RKO (cell line): ENCODE measurements at regions not wholly inside any gene's neighbourhood (a gene's known extent, or its start where the extent isn't known, plus 50 kb on each side); places are given as distances from the start of the nearest gene placed in this dataset.
A peak's percentile ranks its signal among the peaks of the same experiment; 100 is the strongest.
"Not testable (repeated sequence)": the region's sequence is repeated elsewhere in the genome, so short reads cannot be mapped to it uniquely, and the experiment has no call there.

Experiments used
- DNase-seq: peaks from one replicate; pipeline ENCODE4 v3.0.0-alpha.2; 2016; ENCODE audit warnings: low spot score

GRCh38 chrX:65971151-65971550 lies 68.7 kb downstream of the VSIG4 start:
- DNase-seq, result no peak

- not testable (repeated sequence) for DNase-seq
These were observed 72.7 kb downstream of the VSIG4 start for GRCh38 chrX:65967159-65967558.

GRCh38 chrX:65961714-65962113 lies 78.2 kb downstream of the VSIG4 start:
- no peak for DNase-seq

- DNase-seq, result no peak
These were observed 91.8 kb downstream of the VSIG4 start for GRCh38 chrX:65948103-65948502.

- no peak for DNase-seq
These were observed 98.1 kb downstream of the VSIG4 start for GRCh38 chrX:65941775-65942174.

DNA sequence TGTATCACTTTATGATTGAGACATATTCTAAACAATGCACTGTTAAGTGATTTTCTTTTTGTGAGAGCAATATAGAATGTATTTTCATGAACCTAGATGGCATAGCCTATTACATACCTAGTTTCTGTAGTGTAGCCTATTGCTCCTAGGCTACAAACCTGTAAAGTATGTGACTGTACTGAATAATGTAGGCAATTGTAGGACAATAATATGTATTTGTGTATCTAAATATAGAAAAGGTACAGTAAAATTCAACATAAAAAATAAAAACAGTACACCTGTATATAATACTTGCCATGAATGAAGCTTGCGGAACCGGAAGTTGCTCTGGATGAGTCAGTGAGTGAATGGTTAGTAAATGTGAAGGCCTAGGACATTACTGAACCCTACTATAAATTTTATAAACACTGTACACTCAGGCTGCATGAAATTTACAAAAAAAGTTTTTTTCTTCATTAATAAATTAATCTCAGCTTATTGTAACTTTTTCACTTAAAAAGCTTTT lies 106.7 kb downstream of the VSIG4 start:
- no peak for DNase-seq

DNA sequence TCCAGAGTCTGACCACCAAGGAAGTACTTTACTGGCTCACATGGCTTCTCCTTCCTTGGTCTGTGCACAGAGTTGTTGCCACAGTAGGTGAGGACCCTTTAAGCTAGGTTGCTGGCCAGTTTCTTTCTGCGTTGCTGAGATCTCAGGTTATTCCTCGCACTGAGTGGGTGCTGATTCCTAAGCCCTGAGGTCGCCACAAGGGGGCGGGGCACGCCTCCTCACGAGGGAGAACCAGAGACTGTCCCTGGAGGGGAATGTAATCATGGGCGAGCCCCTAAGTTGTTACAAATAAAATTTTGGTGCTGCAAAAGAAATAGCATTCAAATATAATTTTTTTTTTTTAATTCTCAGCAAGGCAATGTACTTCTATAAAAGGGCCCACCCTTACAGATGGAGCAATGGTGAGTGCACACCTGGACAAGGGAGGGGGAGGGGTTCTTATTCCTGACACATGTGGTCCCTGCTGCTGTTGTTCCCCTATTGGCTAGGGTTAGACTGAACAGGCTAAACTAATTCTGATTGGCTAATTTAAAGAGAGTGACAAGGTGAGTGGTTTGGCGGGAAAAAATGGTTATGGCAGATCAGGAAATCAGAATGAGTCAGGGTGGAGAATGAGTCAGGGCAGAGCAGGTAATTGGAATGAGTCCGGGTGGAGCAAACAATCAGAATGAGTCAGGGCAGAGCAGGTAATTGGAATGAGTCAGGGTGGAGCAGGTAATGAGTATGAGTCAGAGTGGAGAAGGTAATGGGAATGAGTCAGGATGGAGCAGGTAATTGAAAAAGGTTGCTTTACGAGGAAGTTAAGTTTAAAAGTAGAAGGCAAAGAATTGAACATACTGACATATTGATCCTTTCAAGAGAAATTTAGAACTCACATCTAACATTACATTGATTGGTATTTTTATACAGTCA lies 107.5 kb downstream of the VSIG4 start:
- peak; percentile 32 for DNase-seq

GRCh38 chrX:65928522-65928921 lies 111.4 kb downstream of the VSIG4 start:
- DNase-seq, result no peak

DNA sequence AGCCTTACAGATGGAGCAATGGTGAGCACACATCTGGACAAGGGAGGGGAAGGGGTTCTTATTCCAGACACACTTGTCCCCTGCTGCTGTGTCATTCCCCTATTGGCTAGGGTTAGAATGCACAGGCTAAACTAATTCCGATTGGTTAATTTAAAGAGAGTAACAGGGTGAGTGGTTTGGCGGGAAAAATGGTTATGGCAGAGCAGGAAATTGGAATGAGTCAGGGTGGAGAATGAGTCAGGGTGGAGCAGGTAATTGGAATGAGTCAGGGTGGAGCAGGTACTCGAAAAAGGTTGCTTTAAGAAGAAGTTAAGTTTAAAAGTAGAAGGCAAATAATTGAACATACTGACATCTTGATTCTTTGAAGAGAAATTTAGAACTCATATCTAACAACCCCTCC lies 112.5 kb downstream of the VSIG4 start:
- DNase-seq, result not testable (repeated sequence)

DNA sequence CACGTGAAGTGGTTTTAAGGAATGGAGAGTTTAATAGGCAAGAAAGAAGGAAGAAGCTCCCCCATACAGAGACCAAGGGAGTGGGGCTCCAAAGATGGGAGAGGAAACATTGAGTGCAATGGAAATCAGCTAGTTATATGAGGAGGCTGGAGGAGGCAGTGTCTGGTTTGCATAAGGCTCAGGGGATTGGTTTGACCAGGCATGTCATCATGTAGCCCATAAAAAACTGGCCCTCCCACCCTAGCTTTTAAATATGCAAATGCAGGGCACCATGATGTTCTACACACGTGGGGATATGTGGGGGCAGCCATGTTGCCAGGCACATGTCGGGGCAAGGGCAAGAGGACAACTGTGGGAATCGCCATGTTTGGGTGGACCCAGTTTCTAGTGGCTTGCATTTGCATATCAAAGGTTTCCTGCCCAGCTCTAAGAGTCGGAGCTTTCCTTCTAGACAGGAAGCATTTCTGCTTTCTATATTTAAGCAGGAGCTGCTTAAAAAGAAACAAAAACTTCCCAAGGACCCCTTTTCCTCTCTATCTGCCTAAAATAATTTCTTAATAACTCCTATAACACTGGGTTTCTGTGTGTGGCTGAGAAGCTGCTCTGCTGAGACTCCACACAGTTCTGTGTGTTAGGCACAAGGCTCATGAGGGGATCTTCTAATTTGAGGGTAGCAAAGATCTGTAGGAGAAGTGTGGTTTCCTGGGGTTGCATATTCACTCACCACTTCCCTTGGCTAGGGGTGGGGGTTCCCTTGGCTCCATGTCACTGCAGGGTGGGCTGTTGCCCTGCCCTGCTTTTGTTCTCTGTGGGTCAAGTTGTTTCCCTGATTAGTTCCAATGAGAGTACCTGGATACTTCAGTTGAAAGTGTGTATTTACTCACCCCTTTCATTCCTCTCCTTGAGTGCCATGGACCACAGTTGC lies 113.5 kb downstream of the VSIG4 start:
- DNase-seq, result no peak

GRCh38 chrX:65925592-65925991 lies 114.3 kb downstream of the VSIG4 start:
- DNase-seq, result no peak

DNA sequence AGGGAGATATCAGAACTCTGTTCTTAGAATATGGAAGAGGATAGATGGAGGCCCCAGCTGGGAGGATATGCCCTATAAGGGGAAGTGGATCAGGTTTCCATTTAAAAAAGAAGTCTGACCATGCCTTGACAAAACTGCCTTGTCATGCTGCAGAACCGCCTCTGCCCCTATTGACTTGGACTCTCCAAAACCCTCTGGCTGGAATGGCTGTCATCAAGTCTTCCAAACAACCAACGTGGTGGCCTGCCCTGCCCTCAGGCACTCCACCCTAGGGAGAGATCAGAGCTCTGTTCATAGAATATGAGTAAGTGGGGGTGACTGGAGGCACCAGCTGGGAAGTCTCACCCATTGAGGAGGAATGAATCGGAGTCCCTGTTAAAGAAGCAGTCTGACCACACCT lies 114.9 kb downstream of the VSIG4 start:
- DNase-seq, result no peak

DNA sequence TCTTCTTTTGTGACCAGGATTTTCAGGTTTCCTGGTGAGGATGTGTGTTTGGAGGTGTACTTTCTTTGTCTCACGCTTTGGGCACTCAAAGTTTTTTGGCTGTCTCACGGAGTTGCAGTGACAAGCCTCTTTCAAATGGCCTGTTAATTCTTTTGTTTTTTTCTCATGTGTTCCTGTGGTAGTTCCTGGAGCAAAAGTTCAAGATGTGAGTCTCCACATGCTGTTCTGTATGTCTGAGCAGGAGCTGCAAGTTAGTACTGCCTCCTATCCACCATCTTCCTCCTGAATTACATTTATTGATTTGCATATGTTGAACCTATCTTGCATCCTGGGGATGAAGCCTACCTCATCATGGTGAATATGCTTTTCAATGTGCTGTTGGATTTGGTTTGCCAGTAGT lies 118.5 kb downstream of the VSIG4 start:
- no peak for DNase-seq

GRCh38 chrX:65920620-65921019 lies 119.3 kb downstream of the VSIG4 start:
- no peak for DNase-seq

DNA sequence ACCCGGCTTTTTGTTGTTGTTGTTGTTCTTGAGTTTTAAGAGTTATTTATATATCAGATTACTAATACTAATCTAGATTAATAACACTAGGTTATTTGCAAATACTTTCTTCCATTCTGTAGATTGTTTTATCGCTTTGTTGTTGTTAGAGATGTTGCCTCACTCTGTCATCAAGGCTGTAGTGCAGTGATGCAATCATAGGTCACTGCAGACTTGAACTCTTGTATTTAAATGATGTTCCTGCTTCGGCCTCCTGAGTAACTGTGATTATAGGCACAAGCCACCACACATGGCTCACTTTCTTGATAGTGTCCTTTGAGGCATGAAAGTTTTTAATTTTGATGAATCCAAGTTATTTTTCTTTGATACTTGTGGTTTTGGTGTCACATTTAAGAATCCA lies 129.0 kb downstream of the VSIG4 start:
- DNase-seq, result no peak

GRCh38 chrX:65903750-65904149 lies 136.1 kb downstream of the VSIG4 start:
- DNase-seq, result no peak

GRCh38 chrX:65902011-65902410 lies 137.9 kb downstream of the VSIG4 start:
- DNase-seq, result no peak

GRCh38 chrX:65900850-65901844 lies 138.7 kb downstream of the VSIG4 start:
- no peak for DNase-seq

DNA sequence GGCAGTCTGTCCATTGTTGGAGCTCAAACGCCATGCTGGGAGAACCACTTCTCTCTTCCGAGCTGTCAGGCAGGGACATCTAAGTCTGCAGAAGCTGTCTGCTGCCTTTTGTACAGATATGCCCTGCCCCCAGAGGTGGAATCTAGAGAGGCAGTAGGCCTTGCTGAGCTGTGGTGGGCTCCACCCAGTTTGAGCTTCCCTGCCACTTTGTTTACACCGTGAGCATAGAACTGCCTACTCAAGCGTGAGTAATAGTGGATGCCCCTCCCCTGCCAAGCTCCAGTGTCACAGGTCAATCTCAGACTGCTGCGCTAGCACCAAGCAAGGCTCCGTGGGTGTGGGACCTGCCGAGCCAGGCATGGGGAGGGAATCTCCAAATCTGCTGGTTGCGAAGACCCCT lies 145.7 kb downstream of the VSIG4 start:
- no peak for DNase-seq

DNA sequence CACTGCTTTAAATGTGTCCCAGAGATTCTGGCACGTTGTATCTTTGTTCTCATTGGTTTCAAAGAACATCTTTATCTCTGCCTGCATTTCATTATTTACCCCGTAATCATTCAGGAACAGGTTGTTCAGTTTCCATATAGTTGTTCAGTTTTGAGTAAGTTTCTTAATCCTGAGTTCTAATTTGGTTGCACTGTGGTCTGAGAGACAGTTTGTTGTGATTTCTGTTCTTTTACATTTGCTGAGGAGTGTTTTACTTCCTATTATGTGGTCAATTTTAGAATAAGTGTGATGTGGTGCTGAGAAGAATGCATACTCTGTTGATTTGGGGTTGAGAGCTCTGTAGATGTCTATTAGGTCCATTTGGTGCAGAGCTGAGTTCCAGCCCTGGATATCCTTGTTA lies 148.1 kb downstream of the VSIG4 start:
- not testable (repeated sequence) for DNase-seq

GRCh38 chrX:65888150-65888549 lies 151.7 kb downstream of the VSIG4 start:
- DNase-seq, result not testable (repeated sequence)
